ENCODE measurements at regions not wholly inside any gene's neighbourhood (a gene's known extent, or its start where the extent isn't known, plus 50 kb on each side); places are given as distances from the start of the nearest gene placed in this dataset.

DNA sequence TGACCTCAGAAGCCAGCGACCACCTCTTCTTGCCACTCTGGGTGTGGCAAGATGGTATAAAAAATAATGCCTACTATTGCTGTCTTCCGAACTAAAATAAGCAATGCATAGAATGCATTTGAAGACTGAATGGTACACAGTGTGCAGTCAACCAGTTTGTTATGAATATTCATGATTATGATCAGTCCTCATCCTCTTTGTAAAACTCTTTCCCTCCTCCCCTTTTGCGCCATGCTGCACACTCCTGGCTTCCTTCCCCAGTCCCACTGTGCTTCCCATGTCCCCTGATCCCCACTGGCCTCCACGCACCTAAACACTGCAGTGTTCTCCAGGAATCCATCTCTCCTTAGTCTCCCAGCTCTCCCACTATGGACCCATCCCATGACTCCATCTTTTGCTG lies 348.0 kb downstream of the SOX9 start:
- Histone ChIP-seq H3K9me3 (no peaks in the 10 kb centered on the region), H3K4me3 (no peak overlapping the region), H3K27me3 (no peaks in the 10 kb centered on the region), H3K4me1 (ENCODE audit: insufficient read depth) (no peaks in the 10 kb centered on the region), H3K36me3 (no peaks in the 10 kb centered on the region), H3K27ac (no peak overlapping the region)
- DNase-seq: no peak
- WGBS, 3 donors: 90 to 95% (median 92%) methylated on average over 4 of the region's 4 CpGs
- intact Hi-C loops (cut with DNase I): loop anchor here in 1 of 4 donors (10.0 kb wide), 1 partner anchor 1494 kb away; no protein-coding TSS in a partner anchor
- TF ChIP-seq, protein P1, sequence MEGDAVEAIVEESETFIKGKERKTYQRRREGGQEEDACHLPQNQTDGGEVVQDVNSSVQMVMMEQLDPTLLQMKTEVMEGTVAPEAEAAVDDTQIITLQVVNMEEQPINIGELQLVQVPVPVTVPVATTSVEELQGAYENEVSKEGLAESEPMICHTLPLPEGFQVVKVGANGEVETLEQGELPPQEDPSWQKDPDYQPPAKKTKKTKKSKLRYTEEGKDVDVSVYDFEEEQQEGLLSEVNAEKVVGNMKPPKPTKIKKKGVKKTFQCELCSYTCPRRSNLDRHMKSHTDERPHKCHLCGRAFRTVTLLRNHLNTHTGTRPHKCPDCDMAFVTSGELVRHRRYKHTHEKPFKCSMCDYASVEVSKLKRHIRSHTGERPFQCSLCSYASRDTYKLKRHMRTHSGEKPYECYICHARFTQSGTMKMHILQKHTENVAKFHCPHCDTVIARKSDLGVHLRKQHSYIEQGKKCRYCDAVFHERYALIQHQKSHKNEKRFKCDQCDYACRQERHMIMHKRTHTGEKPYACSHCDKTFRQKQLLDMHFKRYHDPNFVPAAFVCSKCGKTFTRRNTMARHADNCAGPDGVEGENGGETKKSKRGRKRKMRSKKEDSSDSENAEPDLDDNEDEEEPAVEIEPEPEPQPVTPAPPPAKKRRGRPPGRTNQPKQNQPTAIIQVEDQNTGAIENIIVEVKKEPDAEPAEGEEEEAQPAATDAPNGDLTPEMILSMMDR (IDR thresholded peaks at IDR 0.05): no peak
- no peak for TF ChIP-seq EP300 (IDR thresholded peaks at IDR 0.05)
- no peak for TF ChIP-seq POLR2A (IDR thresholded peaks at IDR 0.05)

DNA sequence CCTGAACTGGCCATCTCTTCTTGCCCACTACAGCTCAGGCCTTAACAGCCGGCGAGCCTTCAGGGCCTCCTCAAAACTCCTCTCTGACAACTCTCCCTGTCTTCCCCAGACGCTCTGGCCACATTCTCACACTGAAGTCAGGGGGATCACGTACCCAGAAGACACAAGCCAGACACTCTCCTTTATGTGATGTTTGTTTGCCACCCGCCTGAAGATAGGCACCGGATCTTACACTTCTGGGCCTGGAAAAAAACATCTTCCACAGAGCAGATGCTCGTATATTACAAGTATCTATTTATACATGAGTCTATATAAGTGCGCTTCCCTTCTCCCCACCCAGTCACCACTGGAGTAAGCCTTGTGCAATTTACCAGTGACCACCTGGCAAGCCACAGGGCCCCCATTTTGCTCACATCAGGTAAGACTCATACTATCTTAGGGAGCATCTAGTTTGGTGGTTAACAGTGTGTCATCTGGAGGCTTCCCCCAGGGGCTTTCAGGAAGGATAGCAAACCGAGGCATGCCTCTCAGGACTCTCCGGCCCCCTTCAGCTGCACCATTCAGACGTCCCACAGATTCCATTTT lies 349.4 kb downstream of the SOX9 start:
- DNase-seq: no peak
- Histone ChIP-seq H3K27me3 (no peaks in the 10 kb centered on the region), H3K4me1 (ENCODE audit: insufficient read depth) (no peaks in the 10 kb centered on the region), H3K9me3 (no peaks in the 10 kb centered on the region), H3K4me3 (no peak overlapping the region), H3K36me3 (no peaks in the 10 kb centered on the region), H3K27ac (no peak overlapping the region)
- TF ChIP-seq EP300 (IDR thresholded peaks at IDR 0.05) (no peak), POLR2A (IDR thresholded peaks at IDR 0.05) (no peak)
- TF ChIP-seq, protein P1 (IDR thresholded peaks at IDR 0.05): no peak
- intact Hi-C loops (cut with DNase I): no loop called here
- 74 to 88% (median 78%) methylated on average over 11 of the region's 11 CpGs for WGBS, 3 donors

DNA sequence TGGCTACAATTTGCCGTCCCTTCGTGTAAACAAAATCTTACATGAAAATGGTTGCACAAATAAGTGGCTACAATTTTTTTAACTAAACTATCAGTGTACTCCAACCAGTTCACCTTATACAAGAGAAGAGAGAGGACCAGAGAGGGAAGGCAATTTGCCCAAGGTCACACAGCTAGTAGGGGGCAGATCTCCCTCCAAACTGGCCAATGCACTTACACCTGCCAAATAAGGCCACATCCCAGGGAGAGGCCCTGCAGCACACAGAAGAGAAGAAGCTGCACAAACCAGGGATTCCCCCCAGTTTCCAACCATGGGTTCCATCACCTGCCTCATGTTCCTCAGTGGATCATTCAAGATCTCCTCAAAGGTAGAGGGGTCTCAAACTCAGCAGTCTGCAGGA lies 349.9 kb downstream of the SOX9 start:
- no peaks in the 10 kb centered on the region for H3K27me3 ChIP-seq
- TF ChIP-seq POLR2A (IDR thresholded peaks at IDR 0.05) (no peak), EP300 (IDR thresholded peaks at IDR 0.05) (no peak)
- TF ChIP-seq, protein P1 (IDR thresholded peaks at IDR 0.05): no peak
- H3K27ac ChIP-seq: no peak overlapping the region
- intact Hi-C loops (cut with DNase I): no loop called here
- WGBS, 3 donors: 80 to 94% (median 85%) methylated on average over 2 of the region's 2 CpGs
- H3K4me1 ChIP-seq (ENCODE audit: insufficient read depth): no peaks in the 10 kb centered on the region
- no peaks in the 10 kb centered on the region for H3K9me3 ChIP-seq
- DNase-seq: no peak
- no peak overlapping the region for H3K4me3 ChIP-seq
- no peaks in the 10 kb centered on the region for H3K36me3 ChIP-seq

DNA sequence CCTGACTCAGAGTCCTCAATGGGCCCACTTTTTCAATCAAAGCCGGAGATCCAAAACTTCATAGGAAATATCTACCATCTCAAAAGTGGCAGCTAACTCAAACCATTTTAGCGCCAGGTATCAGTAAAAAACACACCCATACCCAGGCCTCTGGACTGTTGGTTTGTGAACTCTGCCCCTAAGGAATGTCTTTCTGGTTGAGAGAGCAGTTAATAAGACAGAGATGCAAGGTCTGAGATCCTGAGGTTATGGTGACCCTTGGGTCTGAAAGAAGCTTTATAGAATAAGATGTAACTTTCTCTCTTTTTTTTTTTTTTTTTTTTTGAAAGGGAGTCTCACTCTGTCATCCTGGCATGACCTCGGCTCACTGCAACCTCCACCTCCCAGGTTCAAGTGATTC lies 350.5 kb downstream of the SOX9 start:
- intact Hi-C loops (cut with DNase I): no loop called here
- Histone ChIP-seq H3K27ac (no peak overlapping the region), H3K27me3 (no peaks in the 10 kb centered on the region), H3K36me3 (no peaks in the 10 kb centered on the region), H3K9me3 (no peaks in the 10 kb centered on the region), H3K4me3 (no peak overlapping the region), H3K4me1 (ENCODE audit: insufficient read depth) (no peaks in the 10 kb centered on the region)
- DNase-seq: no peak
- 88 to 94% (median 89%) methylated on average over 3 of the region's 3 CpGs for WGBS, 3 donors
- no peak for TF ChIP-seq EP300 (IDR thresholded peaks at IDR 0.05)
- TF ChIP-seq, protein P1 (IDR thresholded peaks at IDR 0.05): no peak
- no peak for TF ChIP-seq POLR2A (IDR thresholded peaks at IDR 0.05)

Data from ovary (tissue), 7 donors.